ENCODE measurements at regions not wholly inside any gene's neighbourhood (a gene's known extent, or its start where the extent isn't known, plus 50 kb on each side); places are given as distances from the start of the nearest gene placed in this dataset.

GRCh38 chr3:13715961-13716360 is 163.9 kb downstream of the WNT7A start:
- no peak overlapping the region for H3K4me3 ChIP-seq
- H3K27ac ChIP-seq, result no peak overlapping the region
- no peaks in the 10 kb centered on the region for H3K36me3 ChIP-seq
- no peaks in the 10 kb centered on the region for H4K20me1 ChIP-seq
- peaks cover 29% of the 10 kb centered on the region for H3K9me3 ChIP-seq
- no peak overlapping the region for H3K9ac ChIP-seq
- TF ChIP-seq Cebpa-rat (IDR thresholded peaks at IDR 0.05), result no peak
- no peaks in the 10 kb centered on the region for H3K27me3 ChIP-seq
- no peak overlapping the region for H3K4me2 ChIP-seq
- H3K4me1 ChIP-seq, result no peaks in the 10 kb centered on the region

- H3K4me2 ChIP-seq, result no peak overlapping the region
- H3K9ac ChIP-seq, result no peak overlapping the region
- H3K4me1 ChIP-seq, result no peaks in the 10 kb centered on the region
- H3K27ac ChIP-seq, result no peak overlapping the region
- TF ChIP-seq Cebpa-rat (IDR thresholded peaks at IDR 0.05), result no peak
- H3K9me3 ChIP-seq, result peaks cover 33% of the 10 kb centered on the region
- no peaks in the 10 kb centered on the region for H4K20me1 ChIP-seq
- H3K27me3 ChIP-seq, result no peaks in the 10 kb centered on the region
- H3K36me3 ChIP-seq, result no peaks in the 10 kb centered on the region
- no peak overlapping the region for H3K4me3 ChIP-seq
Measured at GRCh38 chr3:13715167-13715954, 164.5 kb downstream of the WNT7A start.

GRCh38 chr3:13714251-13714916 is 165.5 kb downstream of the FBLN2 start:
- no peak overlapping the region for H3K4me3 ChIP-seq
- no peaks in the 10 kb centered on the region for H3K4me1 ChIP-seq
- no peaks in the 10 kb centered on the region for H3K36me3 ChIP-seq
- TF ChIP-seq Cebpa-rat (IDR thresholded peaks at IDR 0.05), result no peak
- no peak overlapping the region for H3K27ac ChIP-seq
- H3K9me3 ChIP-seq, result peaks cover 42% of the 10 kb centered on the region
- no peak overlapping the region for H3K9ac ChIP-seq
- H3K4me2 ChIP-seq, result no peak overlapping the region
- no peaks in the 10 kb centered on the region for H4K20me1 ChIP-seq
- H3K27me3 ChIP-seq, result no peaks in the 10 kb centered on the region

- Histone ChIP-seq H3K9ac (no peak overlapping the region), H3K9me3 (peaks cover 49% of the 10 kb centered on the region), H3K27me3 (no peaks in the 10 kb centered on the region)
Measured at GRCh38 chr3:13713396-13713795, 164.5 kb downstream of the FBLN2 start.

GRCh38 chr3:13712682-13713180 is 163.8 kb downstream of the FBLN2 start:
- H3K27ac ChIP-seq, result no peak overlapping the region

More at GRCh38 chr3:13713396-13713795, 164.5 kb downstream of the FBLN2 start:
- H3K4me2 ChIP-seq, result no peak overlapping the region
- no peak overlapping the region for H3K27ac ChIP-seq
- H3K4me1 ChIP-seq, result no peaks in the 10 kb centered on the region
- no peaks in the 10 kb centered on the region for H4K20me1 ChIP-seq
- H3K4me3 ChIP-seq, result no peak overlapping the region
- no peak for TF ChIP-seq Cebpa-rat (IDR thresholded peaks at IDR 0.05)
- no peaks in the 10 kb centered on the region for H3K36me3 ChIP-seq

GRCh38 chr3:13711911-13712650 is 163.2 kb downstream of the FBLN2 start:
- H3K4me1 ChIP-seq, result no peaks in the 10 kb centered on the region
- H4K20me1 ChIP-seq, result no peaks in the 10 kb centered on the region
- peaks cover 62% of the 10 kb centered on the region for H3K9me3 ChIP-seq
- H3K9ac ChIP-seq, result no peak overlapping the region
- H3K4me3 ChIP-seq, result no peak overlapping the region
- no peaks in the 10 kb centered on the region for H3K36me3 ChIP-seq
- no peak overlapping the region for H3K27ac ChIP-seq
- no peak overlapping the region for H3K4me2 ChIP-seq
- TF ChIP-seq Cebpa-rat (IDR thresholded peaks at IDR 0.05), result no peak
- no peaks in the 10 kb centered on the region for H3K27me3 ChIP-seq

More at GRCh38 chr3:13712682-13713180, 163.8 kb downstream of the FBLN2 start:
- peaks cover 55% of the 10 kb centered on the region for H3K9me3 ChIP-seq
- H3K9ac ChIP-seq, result no peak overlapping the region
- H3K4me1 ChIP-seq, result no peaks in the 10 kb centered on the region
- no peaks in the 10 kb centered on the region for H3K27me3 ChIP-seq
- H4K20me1 ChIP-seq, result no peaks in the 10 kb centered on the region
- TF ChIP-seq Cebpa-rat (IDR thresholded peaks at IDR 0.05), result no peak
- H3K4me2 ChIP-seq, result no peak overlapping the region
- H3K36me3 ChIP-seq, result no peaks in the 10 kb centered on the region
- H3K4me3 ChIP-seq, result no peak overlapping the region

GRCh38 chr3:13710251-13710650 is 161.3 kb downstream of the FBLN2 start:
- H3K27me3 ChIP-seq, result no peaks in the 10 kb centered on the region
- no peaks in the 10 kb centered on the region for H4K20me1 ChIP-seq
- no peak overlapping the region for H3K9ac ChIP-seq
- no peak overlapping the region for H3K27ac ChIP-seq
- no peaks in the 10 kb centered on the region for H3K4me1 ChIP-seq
- H3K36me3 ChIP-seq, result no peaks in the 10 kb centered on the region
- no peak overlapping the region for H3K4me2 ChIP-seq
- H3K9me3 ChIP-seq, result peaks cover 79% of the 10 kb centered on the region
- no peak for TF ChIP-seq Cebpa-rat (IDR thresholded peaks at IDR 0.05)
- no peak overlapping the region for H3K4me3 ChIP-seq

- Histone ChIP-seq H3K9me3 (peaks cover 83% of the 10 kb centered on the region), H3K4me2 (no peak overlapping the region), H3K4me1 (no peaks in the 10 kb centered on the region), H4K20me1 (no peaks in the 10 kb centered on the region), H3K27me3 (no peaks in the 10 kb centered on the region), H3K4me3 (no peak overlapping the region), H3K9ac (no peak overlapping the region), H3K36me3 (no peaks in the 10 kb centered on the region), H3K27ac (no peak overlapping the region)
- TF ChIP-seq Cebpa-rat (IDR thresholded peaks at IDR 0.05), result no peak
Measured at GRCh38 chr3:13709706-13710105, 160.8 kb downstream of the FBLN2 start.

- no peak overlapping the region for H3K4me3 ChIP-seq
- no peak overlapping the region for H3K9ac ChIP-seq
- TF ChIP-seq Cebpa-rat (IDR thresholded peaks at IDR 0.05), result no peak
- no peaks in the 10 kb centered on the region for H4K20me1 ChIP-seq
- peaks cover 85% of the 10 kb centered on the region for H3K9me3 ChIP-seq
- no peak overlapping the region for H3K27ac ChIP-seq
- no peaks in the 10 kb centered on the region for H3K4me1 ChIP-seq
- no peaks in the 10 kb centered on the region for H3K36me3 ChIP-seq
- no peak overlapping the region for H3K4me2 ChIP-seq
- no peaks in the 10 kb centered on the region for H3K27me3 ChIP-seq
Measured at GRCh38 chr3:13708871-13709595, 160.1 kb downstream of the FBLN2 start.
